ENCODE measurements at regions not wholly inside any gene's neighbourhood (a gene's known extent, or its start where the extent isn't known, plus 50 kb on each side); places are given as distances from the start of the nearest gene placed in this dataset.

- TF ChIP-seq CTCF (IDR thresholded peaks at IDR 0.05; ENCODE audit: insufficient read depth, missing control alignments), result no peak
- FAIRE-seq (no peak), DNase-seq (ENCODE audit: insufficient read length, low spot score) (no peak)
Observed at GRCh38 chr21:15149600-15150224, 84.9 kb upstream of the NRIP1 start.

DNA sequence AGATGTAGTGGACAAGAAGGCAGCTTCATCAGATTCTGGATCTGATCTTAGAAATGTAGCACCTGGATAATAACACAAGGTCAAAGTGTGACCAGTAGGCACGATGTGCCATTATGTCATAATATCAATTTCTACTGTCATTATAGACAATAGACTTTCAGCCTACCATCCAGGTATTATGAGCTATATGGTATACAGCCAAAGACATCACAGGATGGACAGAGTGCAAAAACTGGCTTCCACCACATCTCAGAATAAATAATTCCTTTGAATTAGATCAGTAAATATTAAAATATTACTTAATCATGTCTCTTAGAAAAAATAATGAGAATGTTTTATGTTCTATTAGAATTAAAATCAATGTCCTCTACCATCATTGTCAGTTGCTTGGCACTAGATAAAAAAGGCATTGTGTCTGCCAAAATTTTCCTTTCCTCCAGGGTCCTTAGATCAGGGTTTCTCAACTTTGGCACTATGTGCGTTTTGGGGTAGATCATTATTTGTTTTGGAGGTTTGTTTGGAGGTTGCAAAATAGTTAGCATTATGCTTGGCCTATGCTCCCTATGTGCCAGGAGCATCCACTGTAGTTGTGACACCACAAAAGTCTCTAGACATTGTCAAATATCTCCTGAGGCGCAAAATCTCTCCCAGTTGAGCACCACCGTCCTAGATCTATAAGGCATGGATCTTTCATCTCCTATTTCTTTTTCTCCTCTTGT is 86.7 kb upstream of the NRIP1 start:
- DNase-seq (ENCODE audit: insufficient read length, low spot score) (no peak), FAIRE-seq (no peak)
- no peak for TF ChIP-seq CTCF (IDR thresholded peaks at IDR 0.05; ENCODE audit: insufficient read depth, missing control alignments)

DNA sequence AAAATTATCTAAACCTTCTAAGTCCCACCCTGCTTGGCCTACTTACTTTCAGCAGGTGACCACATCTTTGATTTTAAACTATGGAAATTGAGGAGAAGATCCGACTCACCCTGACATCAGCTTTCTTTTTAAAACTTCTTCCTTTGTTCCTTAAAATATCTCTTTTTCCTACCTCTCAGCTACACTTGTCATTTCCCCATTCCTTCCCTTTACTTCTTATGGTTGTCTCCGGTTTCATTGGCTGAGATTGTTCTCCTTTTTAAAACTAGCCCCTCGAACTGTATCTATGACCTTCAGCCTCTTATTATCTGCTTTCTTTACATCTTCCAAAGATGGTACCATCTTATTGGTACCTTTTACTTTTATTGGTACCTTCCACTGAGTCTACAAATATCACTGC is 87.8 kb upstream of the NRIP1 start:
- DNase-seq (ENCODE audit: insufficient read length, low spot score), result no peak

GRCh38 chr21:15159382-15160020 is 94.7 kb upstream of the NRIP1 start:
- FAIRE-seq, result no peak
- TF ChIP-seq CTCF (IDR thresholded peaks at IDR 0.05; ENCODE audit: insufficient read depth, missing control alignments), result no peak
- DNase-seq (ENCODE audit: insufficient read length, low spot score), result no peak

More for the DNA sequence above, 87.8 kb upstream of the NRIP1 start:
- no peak for FAIRE-seq
- TF ChIP-seq CTCF (IDR thresholded peaks at IDR 0.05; ENCODE audit: insufficient read depth, missing control alignments), result no peak

- DNase-seq (ENCODE audit: insufficient read length, low spot score) (no peak), FAIRE-seq (no peak)
- TF ChIP-seq CTCF (IDR thresholded peaks at IDR 0.05; ENCODE audit: insufficient read depth, missing control alignments), result no peak
Observed at GRCh38 chr21:15160136-15160535, 95.3 kb upstream of the NRIP1 start.

DNA sequence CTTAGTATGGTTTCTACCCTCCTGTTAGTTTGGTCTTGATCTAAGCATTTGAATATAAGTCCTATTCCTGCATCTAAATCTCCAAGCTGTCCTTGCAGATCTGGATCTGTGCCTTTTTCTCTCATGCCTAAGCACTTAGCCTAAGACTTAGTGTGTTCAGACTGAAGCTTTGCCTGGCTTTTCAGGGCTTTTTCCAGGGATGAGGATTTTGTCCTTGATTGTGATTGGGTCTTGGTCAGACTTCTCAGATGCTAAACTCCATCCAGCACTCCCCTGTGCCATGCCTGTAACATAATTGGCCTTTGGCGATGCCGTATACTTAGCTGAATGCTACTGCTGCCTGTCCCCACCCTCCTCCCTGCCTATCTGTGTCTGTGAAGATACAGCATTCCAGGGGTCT is 98.1 kb upstream of the NRIP1 start:
- TF ChIP-seq CTCF (IDR thresholded peaks at IDR 0.05; ENCODE audit: insufficient read depth, missing control alignments), result no peak
- no peak for FAIRE-seq

DNA sequence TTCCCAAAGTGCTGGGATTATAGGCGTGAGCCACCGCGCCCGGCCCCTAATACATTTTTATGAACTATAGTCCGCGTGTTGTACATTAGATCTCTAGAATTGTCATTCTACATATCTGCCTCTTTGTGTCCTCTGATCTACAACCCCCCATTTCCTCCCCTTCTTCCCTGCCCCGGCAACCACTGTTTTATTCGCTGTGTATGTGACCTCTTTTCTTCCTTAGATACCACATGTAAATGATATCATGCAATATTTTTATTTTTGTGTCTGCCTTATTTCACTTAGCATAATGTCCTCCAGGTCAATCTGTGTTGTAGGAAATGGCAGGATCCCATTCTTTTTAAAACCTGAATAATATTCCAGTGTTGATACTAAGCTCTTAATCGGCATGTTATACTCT is 99.5 kb upstream of the NRIP1 start:
- DNase-seq (ENCODE audit: insufficient read length, low spot score), result no peak
- FAIRE-seq, result no peak
- TF ChIP-seq CTCF (IDR thresholded peaks at IDR 0.05; ENCODE audit: insufficient read depth, missing control alignments), result no peak

More for the DNA sequence above, 98.1 kb upstream of the NRIP1 start:
- no peak for DNase-seq (ENCODE audit: insufficient read length, low spot score)

All from D721Med (cell line).